GM06990 (cell line): ENCODE measurements at regions not wholly inside any gene's neighbourhood (a gene's known extent, or its start where the extent isn't known, plus 50 kb on each side); places are given as distances from the start of the nearest gene placed in this dataset.

Experiments
- DNase-seq: peaks from one replicate; pipeline ENCODE4 v3.0.0-alpha.2; 2011; ENCODE audit not compliant: insufficient read length; ENCODE audit errors: extremely low read depth
- H3K27me3 ChIP-seq: replicated peaks from 2 replicates; pipeline ENCODE4 v1.6.0; 2011; ENCODE audit warnings: low read length; ENCODE audit not compliant: control insufficient read depth, insufficient read depth
- H3K36me3 ChIP-seq: 2 replicates; pipeline ENCODE4 v1.5.1; 2011; ENCODE audit warnings: low read length; ENCODE audit not compliant: control insufficient read depth, insufficient read depth
- H3K4me3 ChIP-seq: replicated peaks from 2 replicates; pipeline ENCODE4 v1.5.1; 2011; ENCODE audit warnings: low read depth, mild to moderate bottlenecking, control low read depth, low read length
- CTCF ChIP-seq: IDR thresholded peaks from 2 replicates; pipeline ENCODE4 v1.5.1; 2011; ENCODE audit warnings: low read length, control low read depth, mild to moderate bottlenecking, inconsistent platforms; ENCODE audit not compliant: insufficient read depth, poor library complexity, severe bottlenecking

GRCh38 chr18:65133610-65134009, 617.2 kb upstream of the CDH7 start:
- H3K36me3 ChIP-seq, result no peaks in the 10 kb centered on the region
- H3K4me3 ChIP-seq, result no peak overlapping the region
- no peak for TF ChIP-seq CTCF
- no peak for DNase-seq
- H3K27me3 ChIP-seq, result no peaks in the 10 kb centered on the region

- H3K4me3 ChIP-seq, result no peak overlapping the region
- no peak for DNase-seq
- no peaks in the 10 kb centered on the region for H3K27me3 ChIP-seq
- TF ChIP-seq CTCF, result no peak
- no peaks in the 10 kb centered on the region for H3K36me3 ChIP-seq
Measured at GRCh38 chr18:65124633-65125032, 626.2 kb upstream of the CDH7 start.

GRCh38 chr18:65103864-65104263, 646.9 kb upstream of the CDH7 start:
- H3K4me3 ChIP-seq, result no peak overlapping the region
- no peaks in the 10 kb centered on the region for H3K36me3 ChIP-seq
- no peaks in the 10 kb centered on the region for H3K27me3 ChIP-seq
- DNase-seq, result no peak
- no peak for TF ChIP-seq CTCF

- no peak for TF ChIP-seq CTCF
- Histone ChIP-seq H3K4me3 (no peak overlapping the region), H3K27me3 (no peaks in the 10 kb centered on the region), H3K36me3 (no peaks in the 10 kb centered on the region)
- DNase-seq, result no peak
Measured at GRCh38 chr18:65093346-65093745, 657.5 kb upstream of the CDH7 start.

GRCh38 chr18:65091744-65092329, 659.0 kb upstream of the CDH7 start:
- Histone ChIP-seq H3K4me3 (no peak overlapping the region), H3K36me3 (no peaks in the 10 kb centered on the region), H3K27me3 (no peaks in the 10 kb centered on the region)
- no peak for DNase-seq
- peak; percentile 33 for TF ChIP-seq CTCF

- no peaks in the 10 kb centered on the region for H3K36me3 ChIP-seq
- DNase-seq, result no peak
- no peak for TF ChIP-seq CTCF
- no peak overlapping the region for H3K4me3 ChIP-seq
- no peaks in the 10 kb centered on the region for H3K27me3 ChIP-seq
Measured at GRCh38 chr18:65082907-65083306, 667.9 kb upstream of the CDH7 start.
